AG04450 (cell line): ENCODE measurements at regions not wholly inside any gene's neighbourhood (a gene's known extent, or its start where the extent isn't known, plus 50 kb on each side); places are given as distances from the start of the nearest gene placed in this dataset.

Experiments
- CTCF ChIA-PET: fragments of 300-600, 350-600 bp; formaldehyde crosslinking; extraction: SDS; loops from one replicate; lab custom pipeline; 2022; ENCODE audit warnings: antibody characterized with exemption, inconsistent platforms; lab: Charles Lee
- POLR2A ChIA-PET: fragments of 350-600 bp; formaldehyde crosslinking; extraction: SDS; loops from one replicate; lab custom pipeline; 2021; ENCODE audit warnings: antibody characterized with exemption, inconsistent platforms; lab: Yijun Ruan, JAX
- DNase-seq: peaks from one replicate; pipeline ENCODE4 v3.0.0-alpha.2; 2011; ENCODE audit warnings: low read depth, low spot score
- H3K27ac ChIP-seq: one replicate; pipeline ENCODE4 v1.5.1; 2012; ENCODE audit warnings: low read depth, low read length, control low read depth
- H3K27me3 ChIP-seq: one replicate; pipeline ENCODE4 v1.6.0; 2012; ENCODE audit warnings: low read length; ENCODE audit not compliant: control insufficient read depth, insufficient read depth
- H3K4me3 ChIP-seq: 2 replicates; pipeline ENCODE4 v1.5.1; 2011; ENCODE audit warnings: mild to moderate bottlenecking, low read depth, low read length, control low read depth
- H3K9me3 ChIP-seq: 2 replicates; pipeline ENCODE4 v1.5.1; 2012; ENCODE audit warnings: low read length; ENCODE audit not compliant: control insufficient read depth, insufficient read depth
- CTCF ChIP-seq: IDR thresholded peaks from 2 replicates; pipeline ENCODE4 v1.5.1; 2011; ENCODE audit warnings: low read depth, low read length, control low read depth, inconsistent platforms

- DNase-seq: no peak
- Histone ChIP-seq H3K9me3 (no peaks in the 10 kb centered on the region), H3K27me3 (no peaks in the 10 kb centered on the region), H3K4me3 (no peak overlapping the region), H3K27ac (no peak overlapping the region)
- ChIA-PET POLR2A (no interaction called here), CTCF (no interaction called here)
- no peak for TF ChIP-seq CTCF
Measured at GRCh38 chr3:83821506-83821905, 1137.3 kb upstream of the CADM2 start.

GRCh38 chr3:83823095-83823494, 1135.7 kb upstream of the CADM2 start:
- ChIA-PET POLR2A (no interaction called here), CTCF (no interaction called here)
- Histone ChIP-seq H3K9me3 (no peaks in the 10 kb centered on the region), H3K27me3 (no peaks in the 10 kb centered on the region), H3K4me3 (no peak overlapping the region), H3K27ac (no peak overlapping the region)
- no peak for DNase-seq
- no peak for TF ChIP-seq CTCF

- TF ChIP-seq CTCF: no peak
- POLR2A ChIA-PET: no interaction called here
- Histone ChIP-seq H3K9me3 (peaks cover 19% of the 10 kb centered on the region), H3K27ac (no peak overlapping the region), H3K4me3 (no peak overlapping the region), H3K27me3 (no peaks in the 10 kb centered on the region)
- no peak for DNase-seq
- CTCF ChIA-PET: no interaction called here
Measured at GRCh38 chr3:83835040-83835439, 1123.7 kb upstream of the CADM2 start.

- DNase-seq: no peak
- peaks cover 12% of the 10 kb centered on the region for H3K9me3 ChIP-seq
- H3K4me3 ChIP-seq: no peak overlapping the region
- CTCF ChIA-PET: no interaction called here
- POLR2A ChIA-PET: no interaction called here
- no peaks in the 10 kb centered on the region for H3K27me3 ChIP-seq
- no peak overlapping the region for H3K27ac ChIP-seq
- no peak for TF ChIP-seq CTCF
Measured at GRCh38 chr3:83842511-83842910, 1116.3 kb upstream of the CADM2 start.

GRCh38 chr3:83843716-83844115, 1115.1 kb upstream of the CADM2 start:
- DNase-seq: no peak
- no peak for TF ChIP-seq CTCF
- POLR2A ChIA-PET: no interaction called here
- Histone ChIP-seq H3K4me3 (no peak overlapping the region), H3K27me3 (no peaks in the 10 kb centered on the region), H3K27ac (no peak overlapping the region), H3K9me3 (peaks cover 10% of the 10 kb centered on the region; the same call in 1 of the 2 replicates)
- CTCF ChIA-PET: no interaction called here
